ENCODE measurements at regions not wholly inside any gene's neighbourhood (a gene's known extent, or its start where the extent isn't known, plus 50 kb on each side); places are given as distances from the start of the nearest gene placed in this dataset.
"Not testable (repeated sequence)": the region's sequence is repeated elsewhere in the genome, so short reads cannot be mapped to it uniquely, and the experiment has no call there.

- Mint-ChIP-seq H3K4me1 (no peaks in the 10 kb centered on the region), H3K36me3 (ENCODE audit: insufficient read depth) (no peaks in the 10 kb centered on the region), H3K4me3 (no peak overlapping the region), H3K9me3 (peaks cover 11% of the 10 kb centered on the region), H3K27ac (ENCODE audit: low read depth) (no peak overlapping the region), H3K27me3 (peaks cover 25% of the 10 kb centered on the region)
- ATAC-seq (replicated peaks; ENCODE audit: extremely low read depth, poor library complexity, severe bottlenecking) (no peak), DNase-seq (ENCODE audit: low spot score in 2 of 2) (no peak)
Observed at GRCh38 chr5:37930350-37930749, 90.5 kb upstream of the GDNF start.

DNA sequence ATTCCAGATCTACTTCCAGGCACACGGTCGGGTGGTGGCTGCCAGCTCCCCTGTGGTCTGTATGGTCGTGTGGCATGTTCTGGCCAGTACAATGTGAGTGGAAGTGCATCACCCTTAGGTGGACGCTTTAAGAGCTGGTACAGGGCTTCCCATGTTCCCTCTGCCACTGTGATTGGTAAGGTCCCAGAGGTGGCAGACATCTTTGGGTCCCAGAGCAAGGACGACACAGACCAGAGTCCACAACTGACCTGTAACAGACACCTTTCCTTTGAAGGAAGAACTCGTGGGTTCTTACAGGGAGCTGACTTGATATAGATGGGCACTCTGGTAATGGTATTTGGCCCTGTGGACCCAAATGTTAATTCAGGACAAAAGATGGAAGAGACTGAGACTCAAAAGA lies 90.0 kb upstream of the GDNF start:
- DNase-seq (ENCODE audit: low spot score in 2 of 2) (no peak), ATAC-seq (replicated peaks; ENCODE audit: extremely low read depth, poor library complexity, severe bottlenecking) (no peak)
- Mint-ChIP-seq H3K4me1 (no peaks in the 10 kb centered on the region), H3K9me3 (peaks cover 11% of the 10 kb centered on the region), H3K27me3 (peaks cover 25% of the 10 kb centered on the region), H3K27ac (ENCODE audit: low read depth) (no peak overlapping the region), H3K4me3 (no peak overlapping the region), H3K36me3 (ENCODE audit: insufficient read depth) (no peaks in the 10 kb centered on the region)

GRCh38 chr5:37927753-37928152 lies 87.9 kb upstream of the GDNF start:
- not testable (repeated sequence) for H3K4me1 Mint-ChIP-seq; ATAC-seq (replicated peaks; ENCODE audit: extremely low read depth, poor library complexity, severe bottlenecking); H3K4me3 Mint-ChIP-seq; H3K36me3 Mint-ChIP-seq (ENCODE audit: insufficient read depth); DNase-seq (ENCODE audit: low spot score in 2 of 2); H3K27ac Mint-ChIP-seq (ENCODE audit: low read depth)
- Mint-ChIP-seq H3K9me3 (peaks cover 16% of the 10 kb centered on the region), H3K27me3 (peaks cover 32% of the 10 kb centered on the region)

GRCh38 chr5:37926732-37927131 lies 86.9 kb upstream of the GDNF start:
- Mint-ChIP-seq H3K36me3 (ENCODE audit: insufficient read depth) (no peaks in the 10 kb centered on the region), H3K27ac (ENCODE audit: low read depth) (no peak overlapping the region), H3K4me3 (no peak overlapping the region), H3K4me1 (no peaks in the 10 kb centered on the region), H3K27me3 (peaks cover 32% of the 10 kb centered on the region), H3K9me3 (peaks cover 17% of the 10 kb centered on the region)
- DNase-seq (ENCODE audit: low spot score in 2 of 2) (no peak), ATAC-seq (replicated peaks; ENCODE audit: extremely low read depth, poor library complexity, severe bottlenecking) (no peak)

DNA sequence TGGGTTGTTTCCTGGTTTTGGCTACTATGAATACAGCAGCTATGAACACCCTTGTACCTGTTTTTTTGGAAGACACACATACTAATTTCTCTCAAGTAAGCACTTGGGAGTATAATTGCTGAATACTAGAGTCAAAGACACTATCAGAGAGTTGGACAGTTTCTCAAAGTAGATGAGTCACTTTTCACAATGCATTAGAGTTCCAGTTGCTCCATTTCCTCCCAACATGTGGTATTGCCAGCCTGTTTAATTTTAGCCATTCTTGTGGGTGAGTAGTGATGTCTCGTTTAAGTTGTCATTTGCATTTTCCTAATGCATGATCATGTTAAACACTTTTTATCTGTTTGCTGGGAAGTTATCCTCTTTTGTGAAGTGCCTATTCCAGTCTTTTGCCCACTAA lies 81.6 kb upstream of the GDNF start:
- H3K9me3 Mint-ChIP-seq, result peaks cover 15% of the 10 kb centered on the region
- no peaks in the 10 kb centered on the region for H3K4me1 Mint-ChIP-seq
- H3K36me3 Mint-ChIP-seq (ENCODE audit: insufficient read depth), result no peaks in the 10 kb centered on the region
- no peak for DNase-seq (ENCODE audit: low spot score in 2 of 2)
- peaks cover 26% of the 10 kb centered on the region for H3K27me3 Mint-ChIP-seq
- no peak overlapping the region for H3K4me3 Mint-ChIP-seq
- H3K27ac Mint-ChIP-seq (ENCODE audit: low read depth), result no peak overlapping the region
- no peak for ATAC-seq (replicated peaks; ENCODE audit: extremely low read depth, poor library complexity, severe bottlenecking)

- ATAC-seq (replicated peaks; ENCODE audit: extremely low read depth, poor library complexity, severe bottlenecking) (no peak), DNase-seq (ENCODE audit: low spot score in 2 of 2) (no peak)
- H3K4me1 Mint-ChIP-seq, result no peaks in the 10 kb centered on the region
- H3K9me3 Mint-ChIP-seq, result peaks cover 10% of the 10 kb centered on the region
- H3K27ac Mint-ChIP-seq (ENCODE audit: low read depth), result no peak overlapping the region
- H3K36me3 Mint-ChIP-seq (ENCODE audit: insufficient read depth), result no peaks in the 10 kb centered on the region
- peaks cover 15% of the 10 kb centered on the region for H3K27me3 Mint-ChIP-seq
- H3K4me3 Mint-ChIP-seq, result no peak overlapping the region
Observed at GRCh38 chr5:37918424-37918823, 78.6 kb upstream of the GDNF start.

DNA sequence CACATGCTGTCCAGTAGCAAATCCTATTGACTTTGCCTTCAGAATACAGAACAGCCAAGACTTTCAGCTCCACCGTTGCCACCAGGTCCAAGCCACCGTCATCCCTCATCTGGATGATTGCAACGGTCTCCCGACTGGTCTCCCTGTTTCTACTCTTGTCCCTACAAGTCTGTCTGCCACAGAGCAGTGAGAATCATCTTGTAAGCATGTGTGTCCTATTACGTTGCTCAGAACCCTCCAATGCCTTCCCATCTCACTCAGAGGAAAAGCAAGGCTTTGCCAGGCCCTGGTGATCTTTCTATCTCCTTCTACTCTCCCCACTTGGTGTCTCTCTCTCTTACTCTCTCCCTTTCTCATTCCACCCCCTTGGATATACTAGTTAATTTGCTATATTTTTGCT lies 76.7 kb upstream of the GDNF start:
- Mint-ChIP-seq H3K4me3 (no peak overlapping the region), H3K9me3 (peaks cover 5% of the 10 kb centered on the region), H3K27ac (ENCODE audit: low read depth) (no peak overlapping the region), H3K27me3 (peaks cover 29% of the 10 kb centered on the region), H3K4me1 (no peaks in the 10 kb centered on the region), H3K36me3 (ENCODE audit: insufficient read depth) (no peaks in the 10 kb centered on the region)
- no peak for ATAC-seq (replicated peaks; ENCODE audit: extremely low read depth, poor library complexity, severe bottlenecking)
- DNase-seq (ENCODE audit: low spot score in 2 of 2), result no peak

GRCh38 chr5:37915097-37915736 lies 75.4 kb upstream of the GDNF start:
- H3K27ac Mint-ChIP-seq (ENCODE audit: low read depth), result no peak overlapping the region
- H3K4me1 Mint-ChIP-seq, result no peaks in the 10 kb centered on the region
- DNase-seq (ENCODE audit: low spot score in 2 of 2), result no peak
- H3K4me3 Mint-ChIP-seq, result no peak overlapping the region
- H3K27me3 Mint-ChIP-seq, result peaks cover 29% of the 10 kb centered on the region
- H3K36me3 Mint-ChIP-seq (ENCODE audit: insufficient read depth), result no peaks in the 10 kb centered on the region
- no peak for ATAC-seq (replicated peaks; ENCODE audit: extremely low read depth, poor library complexity, severe bottlenecking)
- peaks cover 5% of the 10 kb centered on the region for H3K9me3 Mint-ChIP-seq

- H3K4me3 Mint-ChIP-seq; H3K27ac Mint-ChIP-seq (ENCODE audit: low read depth): not testable (repeated sequence)
Observed at GRCh38 chr5:37909610-37910266, 69.9 kb upstream of the GDNF start.

DNA sequence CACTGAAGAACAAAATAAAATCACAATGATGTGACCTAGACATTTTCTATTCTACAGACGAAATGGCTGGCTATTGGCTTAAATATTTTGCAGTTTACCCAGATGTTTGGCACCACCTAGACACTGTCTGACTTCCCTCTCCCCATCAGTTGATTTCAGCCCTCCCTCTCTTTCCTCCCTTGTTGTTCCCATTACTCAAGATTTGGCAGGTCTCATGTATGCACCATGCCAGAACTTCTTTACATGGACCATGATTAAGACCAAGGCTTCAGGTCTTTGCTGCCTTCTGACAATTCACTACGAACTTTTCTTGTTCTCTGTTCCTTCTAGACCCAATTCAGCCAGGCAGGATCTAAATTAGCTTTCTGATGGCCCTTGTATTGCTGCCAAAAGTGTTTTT lies 66.6 kb upstream of the GDNF start:
- Mint-ChIP-seq H3K27ac (ENCODE audit: low read depth) (no peak overlapping the region), H3K4me3 (no peak overlapping the region), H3K9me3 (peaks cover 6% of the 10 kb centered on the region), H3K4me1 (no peaks in the 10 kb centered on the region), H3K36me3 (ENCODE audit: insufficient read depth) (no peaks in the 10 kb centered on the region), H3K27me3 (peaks cover 10% of the 10 kb centered on the region)
- no peak for ATAC-seq (replicated peaks; ENCODE audit: extremely low read depth, poor library complexity, severe bottlenecking)
- DNase-seq (ENCODE audit: low spot score in 2 of 2), result no peak

More at GRCh38 chr5:37909610-37910266, 69.9 kb upstream of the GDNF start:
- H3K27me3 Mint-ChIP-seq, result peaks cover 24% of the 10 kb centered on the region
- H3K9me3 Mint-ChIP-seq; H3K4me1 Mint-ChIP-seq; ATAC-seq (replicated peaks; ENCODE audit: extremely low read depth, poor library complexity, severe bottlenecking); H3K36me3 Mint-ChIP-seq (ENCODE audit: insufficient read depth); DNase-seq (ENCODE audit: low spot score in 2 of 2): not testable (repeated sequence)

- DNase-seq (ENCODE audit: low spot score in 2 of 2) (no peak), ATAC-seq (replicated peaks; ENCODE audit: extremely low read depth, poor library complexity, severe bottlenecking) (no peak)
- Mint-ChIP-seq H3K27ac (ENCODE audit: low read depth) (no peak overlapping the region), H3K4me1 (no peaks in the 10 kb centered on the region), H3K36me3 (ENCODE audit: insufficient read depth) (no peaks in the 10 kb centered on the region), H3K9me3 (peaks cover 6% of the 10 kb centered on the region), H3K4me3 (no peak overlapping the region), H3K27me3 (peaks cover 10% of the 10 kb centered on the region)
Observed at GRCh38 chr5:37905230-37905629, 65.4 kb upstream of the GDNF start.

- DNase-seq (ENCODE audit: low spot score in 2 of 2) (no peak), ATAC-seq (replicated peaks; ENCODE audit: extremely low read depth, poor library complexity, severe bottlenecking) (no peak)
- Mint-ChIP-seq H3K4me1 (no peaks in the 10 kb centered on the region), H3K9me3 (peaks cover 4% of the 10 kb centered on the region), H3K27me3 (peaks cover 27% of the 10 kb centered on the region), H3K36me3 (ENCODE audit: insufficient read depth) (no peaks in the 10 kb centered on the region), H3K27ac (ENCODE audit: low read depth) (no peak overlapping the region), H3K4me3 (no peak overlapping the region)
Observed at GRCh38 chr5:37902323-37902722, 62.5 kb upstream of the GDNF start.

DNA sequence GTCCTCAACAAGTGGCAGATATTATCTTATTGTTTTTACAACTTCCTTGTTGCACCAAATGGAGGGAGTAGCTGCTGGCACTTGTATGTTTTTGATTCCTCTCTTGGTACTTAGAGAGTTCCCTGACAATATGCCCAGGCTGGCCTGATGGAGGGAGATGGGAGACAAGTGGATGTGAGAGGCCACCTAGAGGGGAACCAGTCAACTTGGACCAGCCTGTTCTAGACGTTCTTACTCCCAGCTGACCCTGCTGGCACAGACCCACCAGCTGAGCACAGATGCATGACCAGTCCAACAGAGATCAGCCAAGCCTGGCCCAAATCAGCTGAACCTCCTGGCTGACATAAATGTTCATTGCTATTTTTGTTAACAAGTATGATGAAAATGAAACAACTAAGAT lies 60.9 kb upstream of the GDNF start:
- no peak overlapping the region for H3K27ac Mint-ChIP-seq (ENCODE audit: low read depth)
- H3K36me3 Mint-ChIP-seq (ENCODE audit: insufficient read depth), result no peaks in the 10 kb centered on the region
- ATAC-seq (replicated peaks; ENCODE audit: extremely low read depth, poor library complexity, severe bottlenecking), result no peak
- no peaks in the 10 kb centered on the region for H3K4me1 Mint-ChIP-seq
- H3K4me3 Mint-ChIP-seq, result no peak overlapping the region
- no peak for DNase-seq (ENCODE audit: low spot score in 2 of 2)
- H3K9me3 Mint-ChIP-seq, result no peaks in the 10 kb centered on the region
- H3K27me3 Mint-ChIP-seq, result peaks cover 36% of the 10 kb centered on the region
